GM12872 (cell line): ENCODE measurements at regions not wholly inside any gene's neighbourhood (a gene's known extent, or its start where the extent isn't known, plus 50 kb on each side); places are given as distances from the start of the nearest gene placed in this dataset.

ENCODE experiments used
- CTCF ChIP-seq: IDR thresholded peaks from 3 replicates; pipeline ENCODE4 v1.5.1; 2011; ENCODE audit warnings: low read depth, mild to moderate bottlenecking, low read length, moderate library complexity; ENCODE audit not compliant: insufficient read depth

GRCh38 chr2:41353060-41353459 is 694.8 kb upstream of the PKDCC start:
- TF ChIP-seq CTCF = no peak

- TF ChIP-seq CTCF = no peak
Measured at GRCh38 chr2:41355794-41356193, 692.0 kb upstream of the PKDCC start.

GRCh38 chr2:41364842-41365241 is 683.0 kb upstream of the PKDCC start:
- no peak for TF ChIP-seq CTCF

- TF ChIP-seq CTCF = no peak
Measured at GRCh38 chr2:41375901-41376300, 671.9 kb upstream of the PKDCC start.

- TF ChIP-seq CTCF = no peak
Measured at GRCh38 chr2:41377837-41378236, 670.0 kb upstream of the PKDCC start.

GRCh38 chr2:41378420-41378819 is 669.4 kb upstream of the PKDCC start:
- TF ChIP-seq CTCF = no peak

GRCh38 chr2:41379496-41380221 is 668.2 kb upstream of the PKDCC start:
- no peak for TF ChIP-seq CTCF
